ENCODE measurements at regions not wholly inside any gene's neighbourhood (a gene's known extent, or its start where the extent isn't known, plus 50 kb on each side); places are given as distances from the start of the nearest gene placed in this dataset.

- TF ChIP-seq TRIM28 (IDR thresholded peaks at IDR 0.05; ENCODE audit: borderline replicate concordance, low read length) (no peak), YY1 (tag by site-specific recombination; IDR thresholded peaks at IDR 0.05) (no peak), MYNN (tag by site-specific recombination; IDR thresholded peaks at IDR 0.05; ENCODE audit: borderline replicate concordance) (no peak), CTCF (tag by site-specific recombination; IDR thresholded peaks at IDR 0.05) (no peak), ELK4 (IDR thresholded peaks at IDR 0.05; ENCODE audit: borderline replicate concordance, low read depth, low read length) (no peak), ZNF362 (tag by site-specific recombination; IDR thresholded peaks at IDR 0.05) (no peak), ATF2 (tag by site-specific recombination; IDR thresholded peaks at IDR 0.05; ENCODE audit: low read depth) (no peak), SP3 (tag by site-specific recombination; IDR thresholded peaks at IDR 0.05) (no peak), ZNF157 (tag by site-specific recombination; IDR thresholded peaks at IDR 0.05) (no peak)
Measured at GRCh38 chr10:113261161-113261560, 291.7 kb upstream of the HABP2 start.

All from HEK293 (cell line).